Panc1 (cell line): ENCODE measurements at regions not wholly inside any gene's neighbourhood (a gene's known extent, or its start where the extent isn't known, plus 50 kb on each side); places are given as distances from the start of the nearest gene placed in this dataset.

ENCODE experiments used
- CTCF ChIP-seq: fragments of 450-650 bp; IDR thresholded peaks from 2 replicates; pipeline ENCODE4 v1.5.1; 2017; ENCODE audit warnings: mild to moderate bottlenecking
- POLR2AphosphoS5 ChIP-seq: IDR thresholded peaks from 2 replicates; pipeline ENCODE4 v1.6.1; 2012; ENCODE audit warnings: mild to moderate bottlenecking, low read depth, low read length, moderate library complexity
- SIN3A ChIP-seq: IDR thresholded peaks from 2 replicates; pipeline ENCODE4 v1.6.1; 2012; ENCODE audit warnings: low read depth, mild to moderate bottlenecking, low read length, moderate library complexity, borderline replicate concordance; ENCODE audit not compliant: insufficient read depth

DNA sequence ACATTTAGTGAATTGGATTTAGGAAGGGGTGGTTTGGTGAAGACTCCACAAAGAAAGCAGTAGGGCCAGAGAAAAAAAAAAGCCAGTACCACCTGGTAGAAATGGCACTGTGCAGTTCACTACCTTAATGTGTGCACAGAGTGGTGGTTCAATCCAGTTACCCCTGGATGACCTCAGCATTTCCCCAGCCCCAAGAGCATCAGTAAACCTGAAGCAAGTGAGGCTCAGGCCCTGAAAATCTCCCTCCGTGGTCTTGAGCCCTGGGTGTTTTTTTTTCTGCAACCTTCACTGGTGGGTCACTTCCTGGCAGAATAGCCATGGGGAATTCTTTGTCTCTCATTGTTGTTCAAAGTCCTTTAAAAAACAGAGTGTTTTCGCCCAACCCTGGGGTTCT lies 202.9 kb downstream of the GADD45G start:
- TF ChIP-seq CTCF (no peak), POLR2AphosphoS5 (no peak), SIN3A (no peak)
